ENCODE measurements at regions not wholly inside any gene's neighbourhood (a gene's known extent, or its start where the extent isn't known, plus 50 kb on each side); places are given as distances from the start of the nearest gene placed in this dataset.
A peak's percentile ranks its signal among the peaks of the same experiment; 100 is the strongest.

DNA sequence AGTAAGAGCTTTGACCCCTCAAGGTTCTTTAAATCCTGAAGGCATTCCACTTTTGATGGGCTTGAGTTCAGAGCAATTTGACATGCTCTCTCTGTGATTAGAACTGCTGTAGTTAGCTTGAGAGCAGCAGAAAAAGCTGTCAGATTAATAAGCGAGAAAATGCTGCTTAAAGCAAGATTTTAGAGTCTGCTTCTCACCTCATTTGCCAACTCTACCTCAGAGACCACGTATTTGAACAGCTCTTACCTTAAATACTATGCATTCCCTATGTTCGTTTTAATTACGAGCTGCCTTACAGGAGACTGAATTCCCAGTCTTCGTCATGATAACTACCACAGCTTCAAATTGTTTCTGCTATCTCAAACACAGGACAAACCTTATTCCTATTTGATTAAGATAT, 253.4 kb downstream of the SLITRK6 start:
- Histone ChIP-seq H3K4me1 (ENCODE audit: insufficient read depth, low read length) (peaks cover 36% of the 10 kb centered on the region), H3K79me2 (ENCODE audit: insufficient read depth, low read length) (no peaks in the 10 kb centered on the region), H3K36me3 (ENCODE audit: insufficient read depth, low read length) (no peaks in the 10 kb centered on the region), H4K20me1 (ENCODE audit: insufficient read depth, low read length) (no peaks in the 10 kb centered on the region), H3K4me2 (ENCODE audit: insufficient read depth, low read length) (no peak overlapping the region), H3K9ac (ENCODE audit: low read depth, low read length) (no peak overlapping the region), H3K4me3 (ENCODE audit: low read depth in 1 of 2, low read length in 2 of 2) (no peak overlapping the region), H3K9me3 (ENCODE audit: insufficient read depth, low read length, severe bottlenecking) (peaks cover 3% of the 10 kb centered on the region), H3K27ac (ENCODE audit: low read length) (no peak overlapping the region), H3K27me3 (ENCODE audit: insufficient read depth, low read length, poor library complexity) (no peaks in the 10 kb centered on the region), H2AFZ (ENCODE audit: low read depth, low read length) (no peak overlapping the region)
- ATAC-seq (ENCODE audit: insufficient read depth, low read depth) (no peak), DNase-seq (no peak)
- TF ChIP-seq, protein P1, sequence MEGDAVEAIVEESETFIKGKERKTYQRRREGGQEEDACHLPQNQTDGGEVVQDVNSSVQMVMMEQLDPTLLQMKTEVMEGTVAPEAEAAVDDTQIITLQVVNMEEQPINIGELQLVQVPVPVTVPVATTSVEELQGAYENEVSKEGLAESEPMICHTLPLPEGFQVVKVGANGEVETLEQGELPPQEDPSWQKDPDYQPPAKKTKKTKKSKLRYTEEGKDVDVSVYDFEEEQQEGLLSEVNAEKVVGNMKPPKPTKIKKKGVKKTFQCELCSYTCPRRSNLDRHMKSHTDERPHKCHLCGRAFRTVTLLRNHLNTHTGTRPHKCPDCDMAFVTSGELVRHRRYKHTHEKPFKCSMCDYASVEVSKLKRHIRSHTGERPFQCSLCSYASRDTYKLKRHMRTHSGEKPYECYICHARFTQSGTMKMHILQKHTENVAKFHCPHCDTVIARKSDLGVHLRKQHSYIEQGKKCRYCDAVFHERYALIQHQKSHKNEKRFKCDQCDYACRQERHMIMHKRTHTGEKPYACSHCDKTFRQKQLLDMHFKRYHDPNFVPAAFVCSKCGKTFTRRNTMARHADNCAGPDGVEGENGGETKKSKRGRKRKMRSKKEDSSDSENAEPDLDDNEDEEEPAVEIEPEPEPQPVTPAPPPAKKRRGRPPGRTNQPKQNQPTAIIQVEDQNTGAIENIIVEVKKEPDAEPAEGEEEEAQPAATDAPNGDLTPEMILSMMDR (IDR thresholded peaks at IDR 0.05; ENCODE audit: borderline replicate concordance, extremely low read depth, low read length, poor library complexity, severe bottlenecking): no peak
- no peak for TF ChIP-seq EZH2 (IDR thresholded peaks at IDR 0.05; ENCODE audit: borderline replicate concordance, low read depth, low read length, severe bottlenecking)

DNA sequence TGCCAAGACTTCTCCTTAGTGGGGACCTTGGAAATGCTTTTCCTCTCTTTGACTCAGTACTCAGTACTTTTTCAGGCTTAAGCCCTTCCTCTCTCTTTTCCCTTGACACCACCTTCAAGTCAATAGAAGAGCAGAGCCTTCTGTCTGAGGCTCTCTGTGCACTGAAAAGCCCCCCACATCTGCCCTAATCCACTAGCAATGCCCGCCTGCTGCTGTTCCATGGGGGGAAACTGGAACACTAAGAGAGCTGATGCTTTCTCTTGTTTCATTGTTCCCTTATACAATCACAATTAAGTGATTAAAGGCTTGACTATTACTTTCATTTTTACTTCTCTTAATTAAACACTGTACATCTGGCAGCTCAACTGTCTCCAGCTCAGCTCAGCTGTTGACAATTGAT, 254.5 kb downstream of the SLITRK6 start:
- peaks cover 4% of the 10 kb centered on the region for H3K9me3 ChIP-seq (ENCODE audit: insufficient read depth, low read length, severe bottlenecking)
- no peak for DNase-seq
- H3K4me3 ChIP-seq (ENCODE audit: low read depth in 1 of 2, low read length in 2 of 2): no peak overlapping the region
- H3K9ac ChIP-seq (ENCODE audit: low read depth, low read length): no peak overlapping the region
- no peak overlapping the region for H3K4me2 ChIP-seq (ENCODE audit: insufficient read depth, low read length)
- TF ChIP-seq, protein P1 (IDR thresholded peaks at IDR 0.05; ENCODE audit: borderline replicate concordance, extremely low read depth, low read length, poor library complexity, severe bottlenecking): no peak
- TF ChIP-seq EZH2 (IDR thresholded peaks at IDR 0.05; ENCODE audit: borderline replicate concordance, low read depth, low read length, severe bottlenecking): no peak
- H2AFZ ChIP-seq (ENCODE audit: low read depth, low read length): peak overlapping the region; percentile 56; the same call in 1 of the 2 replicates
- peaks cover 40% of the 10 kb centered on the region for H3K4me1 ChIP-seq (ENCODE audit: insufficient read depth, low read length)
- H3K27me3 ChIP-seq (ENCODE audit: insufficient read depth, low read length, poor library complexity): no peaks in the 10 kb centered on the region
- no peak for ATAC-seq (ENCODE audit: insufficient read depth, low read depth)
- H3K36me3 ChIP-seq (ENCODE audit: insufficient read depth, low read length): no peaks in the 10 kb centered on the region
- no peaks in the 10 kb centered on the region for H4K20me1 ChIP-seq (ENCODE audit: insufficient read depth, low read length)
- no peaks in the 10 kb centered on the region for H3K79me2 ChIP-seq (ENCODE audit: insufficient read depth, low read length)
- H3K27ac ChIP-seq (ENCODE audit: low read length): peak overlapping the region; percentile 54; the same call in 1 of the 2 replicates

DNA sequence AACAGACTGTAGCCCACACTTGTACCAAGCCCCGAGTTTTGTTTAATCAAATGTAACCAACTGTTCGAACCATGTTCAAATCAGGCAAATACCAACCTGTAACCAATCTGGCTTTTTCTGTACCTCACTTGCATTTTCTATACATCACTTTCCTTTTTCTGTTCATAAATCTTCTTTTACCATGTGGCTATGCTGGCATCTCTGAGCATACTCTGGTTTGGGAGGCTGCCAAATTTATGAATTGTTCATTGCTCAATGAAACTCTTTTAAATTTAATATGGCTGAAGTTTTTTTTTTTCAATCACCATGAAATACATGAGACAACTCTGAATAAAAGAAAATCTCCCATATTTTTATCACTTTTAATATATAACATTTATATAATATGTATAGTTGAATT, 256.1 kb downstream of the SLITRK6 start:
- H3K4me3 ChIP-seq (ENCODE audit: low read depth in 1 of 2, low read length in 2 of 2): no peak overlapping the region
- H3K27ac ChIP-seq (ENCODE audit: low read length): peak overlapping the region; percentile 93
- peak; percentile 22 for DNase-seq
- H3K36me3 ChIP-seq (ENCODE audit: insufficient read depth, low read length): no peaks in the 10 kb centered on the region
- H3K27me3 ChIP-seq (ENCODE audit: insufficient read depth, low read length, poor library complexity): no peaks in the 10 kb centered on the region
- TF ChIP-seq, protein P1 (IDR thresholded peaks at IDR 0.05; ENCODE audit: borderline replicate concordance, extremely low read depth, low read length, poor library complexity, severe bottlenecking): no peak
- TF ChIP-seq EZH2 (IDR thresholded peaks at IDR 0.05; ENCODE audit: borderline replicate concordance, low read depth, low read length, severe bottlenecking): no peak
- peak overlapping the region; percentile 53; the same call in 1 of the 2 replicates for H2AFZ ChIP-seq (ENCODE audit: low read depth, low read length)
- H3K9me3 ChIP-seq (ENCODE audit: insufficient read depth, low read length, severe bottlenecking): peaks cover 2% of the 10 kb centered on the region
- no peak for ATAC-seq (ENCODE audit: insufficient read depth, low read depth)
- H3K79me2 ChIP-seq (ENCODE audit: insufficient read depth, low read length): no peaks in the 10 kb centered on the region
- no peak overlapping the region for H3K4me2 ChIP-seq (ENCODE audit: insufficient read depth, low read length)
- peaks cover 40% of the 10 kb centered on the region for H3K4me1 ChIP-seq (ENCODE audit: insufficient read depth, low read length)
- 0 out of 2 replicates have a peak overlapping the region, but pooled peaks have one; percentile 35 for H3K9ac ChIP-seq (ENCODE audit: low read depth, low read length)
- no peaks in the 10 kb centered on the region for H4K20me1 ChIP-seq (ENCODE audit: insufficient read depth, low read length)
